ENCODE measurements at regions not wholly inside any gene's neighbourhood (a gene's known extent, or its start where the extent isn't known, plus 50 kb on each side); places are given as distances from the start of the nearest gene placed in this dataset.
"Not testable (repeated sequence)": the region's sequence is repeated elsewhere in the genome, so short reads cannot be mapped to it uniquely, and the experiment has no call there.

DNA sequence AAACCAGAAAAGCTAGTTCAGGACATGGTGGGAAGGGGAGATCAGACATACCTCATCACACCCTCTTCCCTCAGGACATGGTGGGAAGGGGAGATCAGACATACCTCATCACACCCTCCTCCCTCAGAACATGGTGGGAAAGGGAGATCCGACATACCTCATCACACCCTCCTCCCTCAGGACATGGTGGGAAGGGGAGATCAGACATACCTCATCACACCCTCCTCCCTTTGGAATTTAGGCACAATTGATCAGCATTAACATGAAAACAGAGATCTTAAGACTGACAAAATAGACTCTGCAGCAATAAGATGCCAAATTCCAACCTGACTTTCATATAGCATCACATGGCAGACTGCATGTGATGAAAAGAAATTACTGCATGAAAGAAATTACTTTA, 412.7 kb upstream of the ZNF717 start:
- no peak for DNase-seq (ENCODE audit: low read depth in 2 of 2)

DNA sequence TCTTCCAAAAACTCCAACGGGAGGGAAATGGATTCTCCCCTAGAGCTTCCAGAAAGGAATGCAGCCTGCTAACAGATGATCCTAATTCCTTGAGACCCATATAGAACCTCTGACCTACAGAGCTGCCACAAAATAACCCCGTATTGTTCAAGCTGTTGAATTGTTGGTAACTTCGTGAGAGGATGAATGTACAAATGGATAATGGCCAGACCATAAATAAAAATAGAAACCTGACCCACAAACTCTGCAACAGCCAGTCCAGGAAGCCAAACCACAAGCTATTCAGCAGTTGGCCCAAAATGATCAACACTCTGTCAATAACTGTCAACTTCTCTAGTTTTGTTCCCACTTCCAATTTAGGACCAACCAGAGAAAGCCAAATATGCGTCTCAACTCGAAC, 414.0 kb upstream of the ZNF717 start:
- DNase-seq (ENCODE audit: low read depth in 2 of 2), result no peak

DNA sequence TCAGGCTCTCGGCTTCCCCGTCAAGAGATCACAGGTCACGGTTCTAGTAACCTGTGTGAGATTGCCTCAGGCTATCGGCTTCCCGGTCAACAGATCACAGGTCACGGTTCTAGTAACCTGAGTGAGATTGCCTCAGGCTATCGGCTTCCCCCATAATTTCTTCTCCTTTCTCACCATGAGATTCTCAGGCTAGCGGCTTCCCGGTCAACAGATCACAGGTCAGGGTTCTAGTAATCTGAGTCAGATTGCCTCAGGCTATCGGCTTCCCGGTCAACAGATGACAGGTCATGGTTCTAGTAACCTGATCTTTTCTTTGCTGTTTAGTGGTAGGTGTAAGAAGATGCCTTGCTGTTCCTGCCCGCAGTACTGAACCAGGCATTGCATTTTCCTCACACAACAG, 418.2 kb upstream of the ZNF717 start:
- no peak for DNase-seq (ENCODE audit: low read depth in 2 of 2)

DNA sequence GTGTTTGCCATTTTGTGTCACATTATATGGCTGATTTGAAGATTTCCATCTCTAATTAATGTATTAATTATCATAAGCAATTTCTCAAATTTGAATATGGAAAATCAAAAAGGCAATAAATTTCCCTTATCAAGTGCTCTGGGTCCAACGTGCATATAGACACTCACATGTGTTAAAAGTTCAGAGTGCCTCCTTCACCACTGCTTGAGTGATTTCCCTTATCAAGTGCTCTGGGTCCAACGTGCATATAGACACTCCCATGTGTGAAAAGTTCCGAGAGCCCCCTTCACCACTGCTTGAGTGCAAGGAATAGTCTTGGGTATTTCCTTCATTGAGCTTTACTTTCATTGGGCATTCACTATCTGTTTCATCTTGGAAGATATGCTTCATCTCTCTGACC, 421.0 kb upstream of the ZNF717 start:
- DNase-seq (ENCODE audit: low read depth in 2 of 2), result no peak

DNA sequence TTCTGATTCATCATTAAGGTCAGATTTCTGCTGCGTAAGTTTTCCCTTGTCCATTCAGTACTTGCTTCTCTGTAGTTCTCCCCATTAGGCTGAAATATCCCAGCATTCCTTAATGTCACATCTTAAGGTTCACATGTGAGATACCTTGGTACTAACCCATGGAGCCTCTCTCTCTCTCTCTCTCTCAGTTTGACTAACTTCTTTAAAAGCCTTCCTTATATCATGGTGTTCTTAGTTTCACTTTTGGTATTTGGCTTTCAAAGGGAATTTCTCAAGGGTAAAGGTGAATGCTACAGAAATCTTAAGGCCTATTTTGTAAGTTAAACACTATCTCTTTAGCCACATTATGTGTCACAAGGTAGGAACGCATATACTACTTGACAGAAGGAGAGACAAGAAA, 427.3 kb upstream of the ZNF717 start:
- no peak for DNase-seq (ENCODE audit: low read depth in 2 of 2)

DNA sequence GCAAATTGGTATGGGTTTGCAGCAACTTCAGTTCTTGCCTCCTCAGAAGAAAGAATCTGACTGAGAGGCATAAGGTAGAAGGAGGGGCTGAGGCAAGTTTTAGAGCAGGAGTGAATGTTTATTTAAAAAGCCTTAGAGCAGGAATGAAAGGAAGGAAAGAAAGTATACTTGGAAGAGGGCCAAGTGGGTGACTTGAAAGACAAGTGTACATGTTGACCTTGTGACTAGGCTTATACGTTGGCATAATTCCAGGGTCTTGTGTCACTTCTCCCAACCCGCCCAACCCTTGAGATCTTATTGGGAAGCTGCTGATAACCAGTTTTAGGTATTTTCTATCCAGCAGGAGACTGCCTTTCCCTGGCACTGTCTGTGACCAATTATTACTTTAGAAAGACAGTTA, 436.9 kb upstream of the ZNF717 start:
- DNase-seq (ENCODE audit: low read depth in 2 of 2), result no peak

DNA sequence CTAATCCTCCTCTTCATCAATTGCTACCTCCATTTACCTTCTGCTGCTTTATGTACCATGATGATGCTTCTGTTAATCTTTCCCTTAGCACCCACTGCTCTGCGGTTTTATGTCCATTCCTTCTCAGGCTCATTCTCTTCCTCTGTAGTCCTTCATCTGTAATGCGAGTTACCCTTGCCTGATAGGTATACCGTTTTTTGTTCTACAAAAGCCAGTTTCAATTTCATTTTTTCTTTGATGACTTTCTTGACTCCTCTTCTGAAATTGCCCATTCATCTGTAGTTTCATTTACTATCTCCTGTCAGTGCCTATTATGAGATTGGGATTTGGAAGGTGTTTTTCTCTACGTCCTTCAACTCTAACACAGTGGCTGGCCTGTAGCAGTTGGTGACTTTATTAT, 445.9 kb upstream of the ZNF717 start:
- DNase-seq (ENCODE audit: low read depth in 2 of 2), result no peak

DNA sequence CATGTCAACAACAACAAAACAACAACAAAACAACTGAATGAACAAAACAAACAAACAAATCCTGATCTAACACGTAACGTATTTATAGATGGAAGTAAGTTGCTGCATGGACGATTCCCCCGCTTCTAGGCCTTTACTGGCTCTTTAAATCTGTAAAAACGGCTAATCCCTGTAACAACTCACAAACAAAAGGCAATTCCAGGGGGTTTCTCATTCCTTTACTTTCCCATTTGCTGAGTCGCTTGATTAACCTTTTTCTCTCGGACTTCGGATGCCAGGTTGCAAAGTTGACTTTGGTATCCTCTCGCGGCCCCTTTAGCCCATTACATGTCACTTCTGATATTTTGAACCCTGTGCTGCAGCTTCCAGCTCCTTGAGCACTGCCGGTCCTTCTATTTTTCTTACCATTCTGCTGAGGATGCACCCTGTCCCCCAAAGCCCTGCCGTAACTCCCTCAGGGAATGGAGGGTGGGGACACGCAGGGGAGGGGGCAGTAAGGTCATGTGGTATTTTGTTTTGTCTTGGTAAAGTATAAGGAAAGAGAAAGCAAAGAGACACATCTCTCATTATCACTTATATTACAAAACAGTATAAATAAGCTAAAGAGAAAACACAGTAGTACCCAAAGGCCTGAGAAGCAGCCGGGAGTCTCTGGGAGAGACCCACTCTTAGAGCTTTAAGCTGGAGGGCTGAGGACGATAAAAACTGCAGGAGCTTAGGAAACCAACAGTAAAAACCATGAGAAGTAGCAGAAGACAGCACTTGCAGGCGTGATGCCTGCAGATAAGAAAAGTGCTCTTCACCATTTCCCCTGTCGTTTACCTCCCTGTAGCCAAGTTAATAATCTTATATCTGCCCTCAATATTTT, 457.8 kb upstream of the ZNF717 start:
- no peak for DNase-seq (ENCODE audit: low read depth in 2 of 2)

DNA sequence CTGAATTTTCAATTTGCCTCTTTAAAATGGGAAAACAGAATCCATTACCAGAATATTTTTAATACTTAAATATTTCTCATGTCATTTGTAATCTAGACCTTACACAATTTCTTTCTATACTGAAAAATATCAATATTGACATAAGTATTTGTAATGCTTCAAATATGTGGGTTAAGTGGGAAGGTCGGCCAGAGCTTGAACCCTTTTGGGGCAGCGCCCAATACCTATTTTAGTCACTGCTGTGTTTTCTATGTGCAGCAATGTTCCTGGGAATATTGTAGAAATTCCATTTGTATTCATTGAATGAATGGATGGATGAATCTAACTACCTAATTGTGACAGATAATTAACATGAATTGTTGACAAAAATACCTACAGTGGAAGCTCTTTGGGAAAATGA, 459.7 kb upstream of the ZNF717 start:
- no peak for DNase-seq (ENCODE audit: low read depth in 2 of 2)

DNA sequence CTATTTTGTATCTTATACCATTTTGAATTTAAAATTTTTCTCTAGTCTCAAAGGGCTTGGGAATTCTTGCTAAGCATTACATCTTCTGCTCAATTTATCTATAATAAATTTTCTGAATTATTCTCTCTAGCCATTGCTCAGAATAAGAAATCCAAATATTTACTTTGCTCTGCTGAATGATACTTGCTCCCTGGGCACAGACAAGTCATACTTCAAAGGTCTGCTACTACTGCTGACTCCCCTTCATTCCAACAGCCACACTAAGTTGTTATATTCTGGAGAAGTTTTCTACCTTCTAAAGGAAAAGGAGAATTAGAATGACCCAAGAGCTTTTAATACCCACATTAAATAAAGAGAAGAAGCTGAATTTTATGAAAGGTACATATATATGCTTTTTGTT, 460.3 kb upstream of the ZNF717 start:
- no peak for DNase-seq (ENCODE audit: low read depth in 2 of 2)

DNA sequence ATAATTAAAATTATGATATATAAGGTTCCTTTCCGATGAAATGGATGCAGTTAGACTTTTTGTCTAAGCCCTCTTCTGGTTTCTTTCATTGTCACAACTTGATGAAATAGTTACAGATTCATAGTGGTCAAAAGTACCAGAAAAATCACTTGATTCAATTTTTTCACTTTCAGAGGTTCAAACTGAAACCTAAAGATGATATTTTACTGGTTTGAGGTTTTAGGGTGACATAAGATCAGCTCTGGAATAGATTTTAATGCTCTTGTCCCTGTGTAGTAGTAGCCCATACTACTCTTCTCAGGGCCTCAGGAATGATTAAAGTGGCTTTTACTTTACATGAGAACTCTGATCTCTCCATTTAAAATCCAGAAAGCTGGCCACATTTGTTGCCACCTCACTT, 479.1 kb upstream of the ZNF717 start:
- DNase-seq (ENCODE audit: low read depth in 2 of 2), result no peak

DNA sequence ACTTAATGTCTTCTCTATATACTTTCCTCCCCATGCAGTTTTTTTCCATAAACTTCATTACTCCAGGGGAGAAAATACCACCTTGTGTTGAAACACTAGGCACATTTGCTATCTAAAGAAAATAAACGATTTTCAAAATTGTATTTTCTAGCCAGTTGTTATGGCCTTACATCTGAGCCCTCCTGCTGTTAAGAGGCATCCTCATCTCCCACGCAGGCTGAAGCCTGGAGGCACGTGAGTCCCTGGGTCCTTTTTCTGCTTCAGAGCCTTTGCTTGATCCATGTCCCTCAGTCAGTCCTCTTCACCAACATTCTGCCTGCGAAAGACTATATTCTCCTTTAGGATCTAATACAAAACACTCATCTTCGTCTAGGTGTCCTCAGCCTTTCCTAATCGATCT, 479.6 kb upstream of the ZNF717 start:
- DNase-seq (ENCODE audit: low read depth in 2 of 2), result no peak

DNA sequence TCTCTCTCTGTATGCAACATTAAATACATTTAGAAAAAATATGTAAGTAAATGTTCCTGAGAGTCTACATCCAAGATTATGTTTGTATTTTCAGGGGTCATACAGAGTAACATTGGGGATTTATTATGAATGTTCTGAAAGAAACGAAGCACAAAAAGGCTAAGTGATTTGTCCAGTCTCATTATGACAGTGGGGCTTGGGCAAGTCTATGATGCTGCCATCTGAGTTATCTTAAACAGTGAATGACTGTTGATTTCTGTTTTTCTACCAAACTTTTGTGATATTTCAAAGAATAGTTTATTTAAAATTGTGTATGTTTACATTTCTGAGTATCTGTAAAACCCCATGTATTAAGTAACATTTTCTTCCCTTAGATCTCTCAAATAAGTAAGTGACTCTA, 481.2 kb upstream of the ZNF717 start:
- no peak for DNase-seq (ENCODE audit: low read depth in 2 of 2)

DNA sequence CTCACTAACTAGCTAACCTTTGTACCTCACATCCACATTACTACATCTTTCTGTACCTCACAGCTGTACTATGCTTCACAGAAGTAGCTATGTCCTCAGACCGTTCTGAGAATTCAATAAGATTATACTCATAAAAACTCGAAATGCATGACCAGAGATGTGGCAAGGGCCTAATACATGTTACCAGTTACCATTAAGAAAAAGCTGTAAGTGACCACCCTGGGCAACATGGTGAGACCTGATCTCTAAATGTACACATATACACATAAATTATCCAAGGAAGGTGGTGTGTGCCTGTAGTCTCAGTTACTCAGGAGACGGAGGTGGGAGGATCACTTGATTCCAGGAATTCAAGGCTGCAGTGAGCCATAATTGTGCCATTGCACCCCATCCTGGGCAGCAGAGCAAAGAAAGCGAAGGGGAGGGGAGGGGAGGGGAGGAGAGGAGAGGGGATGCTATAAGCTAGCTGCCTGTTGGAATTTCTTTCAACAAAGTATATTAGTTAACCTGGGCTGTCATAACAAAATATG, 482.6 kb upstream of the ZNF717 start:
- no peak for DNase-seq (ENCODE audit: low read depth in 2 of 2)

DNA sequence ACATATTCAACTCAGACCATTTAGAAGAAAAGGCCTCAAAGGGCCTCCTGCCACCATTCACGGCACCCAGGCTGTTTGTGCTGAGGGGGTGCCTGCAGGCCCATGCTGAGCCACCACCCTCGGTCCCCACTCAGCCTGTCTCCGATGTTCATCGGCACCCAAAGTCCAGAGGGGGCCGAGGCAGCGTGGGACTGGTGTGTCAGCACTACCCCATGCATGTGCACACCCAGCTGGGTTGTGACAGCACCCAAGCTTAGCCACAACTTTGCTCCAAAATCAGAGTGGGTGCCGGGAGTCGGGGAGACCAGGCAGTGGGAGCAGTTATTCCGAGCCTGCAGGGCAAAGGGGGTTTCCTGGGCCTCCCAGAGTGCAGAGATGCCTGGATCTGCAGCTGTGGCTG, 508.5 kb upstream of the ZNF717 start:
- no peak for DNase-seq (ENCODE audit: low read depth in 2 of 2)

DNA sequence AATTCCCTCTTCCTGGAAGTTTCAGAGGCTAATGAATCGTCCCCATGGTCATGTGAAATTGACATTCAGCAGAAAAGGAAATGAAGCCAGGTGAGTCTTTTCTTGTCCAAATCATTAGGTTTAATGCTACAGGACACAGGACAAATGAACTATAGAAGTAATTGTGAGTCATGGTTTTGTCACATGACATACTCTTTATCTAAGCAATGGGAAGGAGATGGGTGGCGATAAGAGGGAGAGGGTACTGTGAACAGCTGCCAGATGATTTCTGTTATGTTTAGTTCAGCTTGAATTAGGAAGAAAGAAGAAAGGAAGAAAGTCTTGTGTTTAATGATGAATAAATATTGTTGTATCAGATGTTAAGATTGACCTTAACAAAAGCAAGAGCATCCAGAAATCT, 515.4 kb upstream of the ZNF717 start:
- DNase-seq (ENCODE audit: low read depth in 2 of 2), result no peak

DNA sequence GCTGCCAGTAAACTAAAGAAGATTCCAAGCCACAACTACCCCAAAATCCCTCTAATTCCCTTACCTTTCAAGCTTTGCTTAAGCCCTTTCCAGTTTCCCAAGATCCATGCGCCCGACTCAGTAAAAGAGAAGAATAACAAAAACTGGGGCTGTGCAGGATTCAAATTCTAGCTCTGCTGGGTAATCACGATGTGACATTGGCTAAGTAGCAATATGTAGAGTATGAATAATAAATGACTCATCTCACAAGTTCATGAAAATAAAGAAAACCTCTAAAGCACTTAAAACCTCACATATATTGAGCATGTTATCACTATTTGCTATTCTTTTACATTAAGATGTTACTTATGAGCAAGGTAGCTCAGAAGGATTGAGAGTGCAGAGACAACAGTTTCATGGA, 522.2 kb upstream of the ZNF717 start:
- no peak for DNase-seq (ENCODE audit: low read depth in 2 of 2)

DNA sequence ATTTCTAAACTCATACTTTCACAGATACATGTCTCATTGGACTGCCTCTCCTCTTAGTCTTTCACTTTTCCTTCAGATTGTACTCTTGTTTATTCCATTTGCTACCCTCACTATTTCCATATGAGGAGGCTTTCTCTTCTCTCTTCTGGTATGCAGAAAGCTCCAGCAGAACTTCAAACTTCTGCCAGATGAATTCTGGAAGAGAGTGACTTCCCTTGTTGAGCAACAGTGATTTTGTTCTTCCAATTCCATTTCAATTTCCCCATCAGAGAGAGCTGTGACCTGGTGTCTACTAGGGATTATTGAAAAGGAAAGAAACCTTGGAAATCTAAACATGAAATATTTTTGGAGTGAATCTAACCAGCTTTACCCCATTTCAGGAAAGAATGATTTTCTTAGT, 523.2 kb upstream of the ZNF717 start:
- DNase-seq (ENCODE audit: low read depth in 2 of 2), result no peak

DNA sequence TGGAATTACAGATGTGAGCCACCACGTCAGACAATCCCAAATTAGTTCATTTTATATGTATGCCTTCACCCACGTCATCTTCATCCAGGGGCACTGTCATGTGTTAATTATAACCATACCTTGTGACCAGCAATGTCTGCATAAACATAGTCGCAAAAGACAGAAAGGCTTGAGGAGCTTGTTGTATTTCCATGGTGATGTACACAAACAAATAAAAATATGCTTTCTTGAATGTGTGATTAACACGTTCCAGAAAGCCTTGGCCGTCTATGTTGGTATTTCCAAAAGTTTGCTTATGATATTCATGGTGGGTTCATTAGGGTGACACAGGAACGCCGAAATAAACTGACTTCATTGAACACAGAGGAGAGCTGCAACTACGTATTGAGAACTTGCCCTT, 524.7 kb upstream of the ZNF717 start:
- no peak for DNase-seq (ENCODE audit: low read depth in 2 of 2)

DNA sequence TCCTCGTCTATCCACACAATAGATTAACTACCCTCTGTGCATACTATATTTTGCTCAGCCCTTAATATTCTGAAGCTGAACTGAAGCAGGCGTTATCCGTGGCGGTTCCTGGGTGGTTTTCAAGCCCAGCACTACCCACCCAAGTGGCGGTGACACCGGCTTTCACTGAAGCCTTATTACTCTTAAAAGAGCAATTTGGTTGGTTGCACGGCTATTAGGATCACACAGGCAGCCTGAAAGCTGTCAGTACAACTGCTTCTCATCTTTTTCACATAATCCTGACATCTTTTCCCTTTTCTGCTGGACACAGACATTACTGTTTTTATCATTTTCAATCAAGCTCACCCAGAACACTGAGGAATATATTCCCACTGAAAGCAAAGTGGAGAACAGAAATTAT, 525.3 kb upstream of the ZNF717 start:
- no peak for DNase-seq (ENCODE audit: low read depth in 2 of 2)

DNA sequence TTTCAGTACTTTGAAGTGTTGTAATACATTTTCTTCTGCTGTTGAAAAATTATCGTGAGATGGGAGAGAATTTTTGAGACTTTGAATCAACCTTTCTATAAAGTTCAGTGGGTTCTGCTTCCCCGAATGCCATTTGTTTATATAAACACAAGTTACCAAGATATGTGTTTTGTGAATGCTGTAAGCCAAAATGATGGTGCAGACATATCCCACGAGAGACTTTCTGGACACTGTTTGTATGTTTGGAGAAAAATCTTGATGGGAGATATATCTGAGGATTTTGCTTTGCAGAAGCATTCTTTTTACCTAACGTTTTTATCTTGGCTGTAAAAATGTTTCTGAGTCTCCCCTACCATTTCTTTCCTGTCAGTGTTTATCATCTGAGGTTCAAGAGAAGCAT, 526.6 kb upstream of the ZNF717 start:
- DNase-seq (ENCODE audit: low read depth in 2 of 2), result no peak

DNA sequence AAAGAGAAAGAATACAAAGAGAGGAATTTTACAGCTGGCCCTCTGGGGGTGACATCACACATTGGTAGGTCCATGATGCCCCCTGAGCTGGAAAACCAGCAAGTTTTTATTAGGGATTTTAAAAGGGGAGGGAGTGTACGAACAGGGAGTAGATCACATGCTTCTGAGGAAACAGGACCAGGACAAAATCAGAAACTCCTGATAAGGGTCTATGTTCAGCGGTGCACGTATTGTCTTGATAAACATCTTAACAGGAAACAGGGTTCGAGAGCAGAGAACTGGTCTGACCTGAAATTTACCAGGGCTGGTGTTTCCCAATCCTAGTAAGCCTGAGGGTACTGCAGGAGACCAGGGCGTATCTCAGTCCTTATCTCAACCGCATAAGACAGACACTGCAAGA, 530.6 kb upstream of the ZNF717 start:
- not testable (repeated sequence) for DNase-seq (ENCODE audit: low read depth in 2 of 2)

DNA sequence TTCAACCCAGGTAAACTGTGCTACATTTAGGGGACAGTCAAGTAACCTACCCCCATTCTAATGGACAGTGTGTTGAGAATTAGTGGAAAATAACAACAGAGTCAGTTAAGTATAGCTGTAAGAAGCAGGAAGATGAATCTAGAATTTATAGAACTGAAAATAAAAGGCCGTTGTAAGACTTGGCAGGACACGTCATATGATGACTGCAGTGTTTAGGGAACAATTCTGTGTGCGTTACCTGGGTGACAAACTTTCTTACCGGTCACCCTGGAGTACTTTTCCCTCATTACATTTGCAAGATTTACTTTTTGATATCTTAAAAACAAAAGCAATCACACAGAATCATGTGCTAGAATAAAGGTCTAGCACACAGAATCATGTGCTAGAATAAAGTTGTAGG, 536.3 kb upstream of the ZNF717 start:
- no peak for DNase-seq (ENCODE audit: low read depth in 2 of 2)

DNA sequence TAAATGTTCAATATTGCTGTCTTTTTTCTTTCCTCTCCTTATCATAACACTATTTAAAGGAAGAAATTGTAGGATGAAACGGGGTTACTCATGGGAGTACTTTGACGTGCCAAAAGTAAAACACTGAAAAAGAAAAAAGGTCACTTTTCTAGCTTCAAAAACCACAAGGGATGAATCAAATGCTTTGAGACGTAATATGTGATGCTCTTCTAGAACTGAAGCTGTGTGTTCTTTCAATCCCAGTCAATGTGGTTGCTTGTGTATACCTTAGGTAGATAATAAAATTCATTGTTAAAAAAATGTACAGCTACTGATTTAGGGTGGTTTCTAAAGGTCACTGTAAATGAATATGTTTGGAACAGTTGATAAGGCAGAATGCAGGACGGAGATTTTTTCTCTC, 538.8 kb upstream of the ZNF717 start:
- DNase-seq (ENCODE audit: low read depth in 2 of 2), result no peak
